ENCODE measurements at regions not wholly inside any gene's neighbourhood (a gene's known extent, or its start where the extent isn't known, plus 50 kb on each side); places are given as distances from the start of the nearest gene placed in this dataset.

DNA sequence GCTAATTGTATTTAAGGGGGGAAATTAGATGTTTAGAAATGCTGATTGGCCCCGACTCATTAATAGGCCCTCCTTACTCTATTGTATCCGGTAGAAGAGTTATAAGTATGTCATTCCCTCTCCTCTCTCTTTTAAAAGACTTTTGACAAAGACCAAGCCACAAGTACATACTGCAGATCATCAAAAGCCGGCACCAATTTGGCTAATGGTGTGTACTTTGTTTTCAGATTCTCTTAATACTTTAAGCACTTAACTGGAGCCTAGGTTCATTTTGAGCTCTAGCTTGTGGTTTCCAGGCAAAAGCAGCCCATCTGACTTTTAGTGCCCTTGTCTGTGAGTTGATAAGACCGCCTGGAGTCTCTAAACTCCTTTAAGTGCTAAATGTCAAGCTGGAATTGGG, 210.0 kb upstream of the LYZL1 start:
- DNase-seq (no peak), ATAC-seq (no peak)
- no peak overlapping the region for H3K4me3 ChIP-seq
- TF ChIP-seq CTCF (IDR thresholded peaks at IDR 0.05) (no peak), POLR2A (IDR thresholded peaks at IDR 0.05) (no peak)
- 53 to 56% (median 55%) methylated on average over 4 of the region's 4 CpGs for WGBS, 4 donors
- H3K9me3 ChIP-seq = no peaks in the 10 kb centered on the region
- intact Hi-C loops (cut with DNase I) = no loop called here
- no peak overlapping the region for H3K27ac ChIP-seq
- no peaks in the 10 kb centered on the region for H3K27me3 ChIP-seq
- H3K4me1 ChIP-seq = no peaks in the 10 kb centered on the region
- H3K36me3 ChIP-seq = no peaks in the 10 kb centered on the region

DNA sequence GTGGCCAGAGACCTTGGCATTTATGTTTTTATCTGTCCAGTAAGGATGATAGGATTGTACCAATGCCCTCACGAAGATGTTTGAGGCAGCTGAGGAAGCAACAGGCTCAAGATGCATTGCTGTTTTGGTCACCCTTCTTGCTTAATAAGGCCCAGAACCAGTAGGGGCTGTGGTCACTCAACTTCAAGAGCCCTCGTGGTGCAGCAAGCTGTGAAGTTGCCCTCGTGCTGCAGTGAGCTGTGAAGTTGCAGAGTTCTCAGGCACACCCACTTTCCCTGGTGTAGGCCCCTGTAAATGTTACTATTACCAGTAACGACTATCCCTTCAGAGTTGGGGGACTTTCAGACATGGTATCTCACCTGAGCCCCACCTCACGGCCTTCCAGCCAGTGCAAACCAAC, 207.6 kb upstream of the LYZL1 start:
- no peaks in the 10 kb centered on the region for H3K4me1 ChIP-seq
- intact Hi-C loops (cut with DNase I) = no loop called here
- ATAC-seq (no peak), DNase-seq (no peak)
- H3K4me3 ChIP-seq = no peak overlapping the region
- WGBS, 4 donors = 76 to 92% (median 87%) methylated on average over 5 of the region's 5 CpGs
- TF ChIP-seq CTCF (IDR thresholded peaks at IDR 0.05) = no peak
- TF ChIP-seq POLR2A (IDR thresholded peaks at IDR 0.05) = no peak
- no peaks in the 10 kb centered on the region for H3K27me3 ChIP-seq
- no peak overlapping the region for H3K27ac ChIP-seq
- H3K36me3 ChIP-seq = no peaks in the 10 kb centered on the region
- no peaks in the 10 kb centered on the region for H3K9me3 ChIP-seq

- no peak overlapping the region for H3K27ac ChIP-seq
- H3K36me3 ChIP-seq = no peaks in the 10 kb centered on the region
- intact Hi-C loops (cut with DNase I) = no loop called here
- peak in 1 of 4 donors; percentile 85 for ATAC-seq
- no peaks in the 10 kb centered on the region for H3K9me3 ChIP-seq
- H3K4me1 ChIP-seq = no peaks in the 10 kb centered on the region
- 77 to 87% (median 82%) methylated on average over 9 to 13 of the region's 13 CpGs for WGBS, 4 donors
- DNase-seq = peak in 2 of 5 donors; percentile 15 to 35
- H3K4me3 ChIP-seq = no peak overlapping the region
- H3K27me3 ChIP-seq = no peaks in the 10 kb centered on the region
- TF ChIP-seq POLR2A (IDR thresholded peaks at IDR 0.05) (no peak), CTCF (IDR thresholded peaks at IDR 0.05) (no peak)
These were observed 206.8 kb upstream of the LYZL1 start for GRCh38 chr10:29081951-29082685.

DNA sequence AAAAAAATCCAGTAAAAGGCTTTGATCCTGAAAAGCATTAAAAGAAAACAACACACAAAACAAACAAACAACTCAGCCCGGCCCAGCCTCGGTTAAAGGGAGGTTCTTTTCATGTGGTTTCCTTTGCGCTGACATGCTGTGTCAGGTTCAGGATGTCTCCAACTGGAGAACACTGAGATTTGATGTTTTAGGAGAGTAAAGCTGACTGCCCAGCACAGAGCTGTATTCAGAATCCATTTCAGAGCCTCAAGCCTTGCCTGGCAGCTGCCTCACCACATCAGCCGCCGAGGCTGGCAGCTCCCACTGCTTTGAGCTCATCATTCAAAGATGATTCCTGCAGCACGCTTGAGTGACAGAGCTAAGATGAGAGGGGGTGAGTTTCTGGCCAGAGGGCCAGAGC, 205.8 kb upstream of the LYZL1 start:
- intact Hi-C loops (cut with DNase I) = no loop called here
- Histone ChIP-seq H3K9me3 (no peaks in the 10 kb centered on the region), H3K4me1 (no peaks in the 10 kb centered on the region), H3K36me3 (no peaks in the 10 kb centered on the region), H3K27me3 (no peaks in the 10 kb centered on the region), H3K27ac (no peak overlapping the region), H3K4me3 (no peak overlapping the region)
- DNase-seq (no peak), ATAC-seq (no peak)
- 72 to 88% (median 86%) methylated on average over 5 to 6 of the region's 6 CpGs for WGBS, 4 donors
- TF ChIP-seq POLR2A (IDR thresholded peaks at IDR 0.05) (no peak), CTCF (IDR thresholded peaks at IDR 0.05) (no peak)

All from heart left ventricle (tissue), 16 donors.